Stimulated activated CD4-positive, alpha-beta T cell treated with anti-CD3 and anti-CD28 coated beads, Interleukin-1b, Interleukin-23, amount 100 ng/mL, for 4 hours (primary cell): ENCODE measurements at regions not wholly inside any gene's neighbourhood (a gene's known extent, or its start where the extent isn't known, plus 50 kb on each side); places are given as distances from the start of the nearest gene placed in this dataset.

ENCODE experiments used
- DNase-seq, 2 donors: peaks; one replicate each; pipeline ENCODE4 v3.0.0-alpha.2; 2020; ENCODE audit warnings: low read depth in 2 of 2

GRCh38 chr21:23475281-23476219 lies 2131.7 kb downstream of the MRPL39 start:
- no peak for DNase-seq

GRCh38 chr21:23471877-23472276 lies 2135.4 kb downstream of the MRPL39 start:
- DNase-seq = no peak

DNA sequence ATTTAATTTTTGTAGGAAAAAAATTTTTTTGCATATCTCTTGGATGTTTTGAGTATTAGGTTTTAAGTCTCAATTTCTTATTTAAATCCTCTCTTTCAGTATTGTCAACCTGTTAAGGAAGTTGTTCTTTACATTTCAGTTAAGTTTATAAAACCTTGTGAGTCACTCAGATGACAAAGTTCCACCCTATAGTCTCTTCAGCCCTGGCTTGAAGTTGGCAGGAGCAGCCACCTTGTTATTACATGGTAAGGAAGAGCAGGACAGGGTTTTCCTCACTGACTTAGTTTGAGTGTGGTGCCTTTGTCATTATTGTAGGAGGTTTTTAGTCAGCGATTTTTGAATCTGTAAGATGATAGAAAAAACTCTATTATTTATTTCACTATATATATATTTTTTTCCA lies 2143.9 kb downstream of the MRPL39 start:
- DNase-seq = no peak

DNA sequence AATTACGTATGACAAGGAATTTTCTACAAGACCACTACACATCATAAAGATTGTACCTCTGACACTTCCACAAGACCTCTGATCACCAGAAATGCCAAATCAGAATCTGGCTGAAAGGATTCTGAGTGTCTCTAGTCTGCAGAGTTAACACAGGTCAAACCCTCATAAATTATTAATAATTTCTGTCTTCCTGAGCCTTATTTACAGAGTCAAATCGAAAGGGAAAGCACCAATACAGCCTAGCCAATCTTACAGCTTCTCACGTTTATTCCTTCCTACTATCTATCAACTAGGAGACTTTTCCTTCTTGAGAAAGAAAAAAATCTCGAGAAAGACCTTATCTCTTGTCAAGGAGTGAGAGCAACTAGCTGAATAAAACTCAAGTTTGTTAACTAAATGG lies 2151.6 kb downstream of the MRPL39 start:
- DNase-seq = no peak

DNA sequence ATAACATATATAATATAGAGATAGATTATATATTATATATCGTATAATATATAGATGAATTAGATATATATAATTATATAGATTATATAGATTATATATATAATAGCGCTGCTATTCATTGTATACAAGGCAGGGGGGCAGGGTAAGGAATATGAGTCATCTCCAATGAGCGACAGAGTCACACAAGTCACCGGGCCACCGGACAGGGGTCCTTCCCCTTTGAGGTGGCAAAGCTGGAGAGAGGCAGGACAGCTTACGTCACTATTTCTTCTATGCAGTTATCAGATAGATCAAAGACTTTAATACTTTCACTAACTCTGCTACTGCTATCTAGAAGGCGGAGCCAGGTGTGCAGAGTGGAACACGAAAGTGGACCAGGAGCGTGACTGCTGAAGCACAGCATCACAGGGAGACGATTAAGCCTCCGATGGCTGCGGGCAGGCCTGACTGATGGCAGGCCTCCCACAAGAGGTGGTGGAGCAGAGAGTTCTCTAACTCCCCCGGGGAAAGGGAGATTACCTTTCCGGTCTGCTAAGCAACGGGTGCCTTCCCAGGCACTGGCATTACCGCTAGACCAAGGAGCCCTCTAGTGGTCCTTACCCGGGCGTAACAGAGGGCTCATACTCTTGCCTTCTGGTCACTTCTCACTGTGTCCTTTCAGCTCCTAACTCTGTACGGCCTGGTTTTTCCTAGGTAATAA lies 2154.7 kb downstream of the MRPL39 start:
- no peak for DNase-seq

DNA sequence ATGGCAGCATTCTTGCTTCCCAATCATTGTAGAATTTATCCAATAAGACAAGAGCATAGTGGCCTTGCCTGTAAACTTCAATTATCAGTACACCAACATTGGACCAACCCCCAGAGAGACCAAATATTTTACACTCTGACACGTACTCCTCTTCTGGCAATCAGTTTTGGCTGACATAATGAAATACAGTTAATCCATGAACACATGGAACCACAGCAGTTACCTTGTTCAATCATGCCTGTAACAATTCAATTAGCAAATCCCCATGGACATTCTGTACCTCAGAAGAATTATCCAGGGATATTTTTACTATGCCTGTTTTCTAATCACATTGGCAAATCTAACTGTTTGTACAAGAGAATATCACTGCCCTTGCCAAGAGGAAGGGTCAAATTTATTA lies 2162.0 kb downstream of the MRPL39 start:
- DNase-seq = no peak

- DNase-seq = no peak
Observed at GRCh38 chr21:23438081-23438480, 2169.2 kb downstream of the MRPL39 start.

- DNase-seq = no peak
Observed at GRCh38 chr21:23402929-23403520, 2204.3 kb downstream of the MRPL39 start.

DNA sequence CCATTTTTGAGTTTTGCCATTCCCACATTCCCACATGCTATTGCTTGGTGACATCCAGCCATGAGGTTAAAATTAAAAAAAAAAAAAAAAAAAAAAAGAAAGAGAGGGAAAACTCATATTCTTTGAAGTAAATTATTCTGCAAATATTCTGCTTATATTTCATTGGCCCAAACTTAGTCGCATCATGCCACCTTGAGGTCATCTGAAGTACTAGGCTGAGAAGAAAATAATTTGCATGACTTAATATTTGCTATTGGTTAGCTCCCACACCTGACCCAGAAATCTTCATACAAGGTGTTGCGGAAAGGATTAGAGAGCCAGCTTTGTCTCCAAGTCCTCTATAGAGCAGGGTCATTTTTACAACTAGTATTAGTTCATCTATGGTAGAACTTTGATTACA lies 2206.0 kb downstream of the MRPL39 start:
- DNase-seq = no peak

DNA sequence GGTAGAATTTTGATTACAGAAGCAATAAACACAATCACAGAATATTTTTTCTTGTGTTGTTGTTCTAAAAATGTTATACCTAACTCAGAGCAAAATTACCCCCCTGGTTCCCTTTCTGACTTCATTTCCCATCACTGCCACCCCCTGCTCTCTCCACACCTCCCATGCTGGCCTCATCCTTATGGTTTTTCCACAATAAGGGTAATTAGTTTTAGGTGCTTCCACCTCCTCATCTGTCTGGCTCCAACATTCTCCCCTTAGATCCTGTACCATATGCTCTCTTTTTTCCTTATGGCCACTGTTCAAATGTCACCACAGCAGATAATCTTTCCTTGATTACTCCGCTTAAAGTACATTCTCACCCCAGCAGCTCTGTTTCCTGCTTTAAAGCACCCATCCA lies 2208.6 kb downstream of the MRPL39 start:
- DNase-seq = no peak

DNA sequence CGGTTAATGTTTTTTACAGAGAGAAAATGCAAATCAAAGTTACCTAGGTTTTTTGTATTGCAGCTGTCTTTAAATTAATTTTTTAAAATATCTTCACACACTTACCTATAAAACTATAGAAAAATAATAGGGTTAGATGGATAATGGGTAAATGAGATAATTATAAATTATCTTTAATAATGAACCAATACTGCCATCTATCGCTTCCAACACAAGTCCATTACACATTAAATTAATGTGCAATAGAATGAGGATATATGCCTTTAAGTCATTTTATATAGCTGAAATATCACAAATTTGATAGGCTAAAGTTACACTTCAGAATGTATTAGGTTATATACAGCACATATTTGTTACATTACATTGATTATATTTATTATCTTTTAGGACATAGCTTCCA lies 2212.8 kb downstream of the MRPL39 start:
- no peak for DNase-seq

DNA sequence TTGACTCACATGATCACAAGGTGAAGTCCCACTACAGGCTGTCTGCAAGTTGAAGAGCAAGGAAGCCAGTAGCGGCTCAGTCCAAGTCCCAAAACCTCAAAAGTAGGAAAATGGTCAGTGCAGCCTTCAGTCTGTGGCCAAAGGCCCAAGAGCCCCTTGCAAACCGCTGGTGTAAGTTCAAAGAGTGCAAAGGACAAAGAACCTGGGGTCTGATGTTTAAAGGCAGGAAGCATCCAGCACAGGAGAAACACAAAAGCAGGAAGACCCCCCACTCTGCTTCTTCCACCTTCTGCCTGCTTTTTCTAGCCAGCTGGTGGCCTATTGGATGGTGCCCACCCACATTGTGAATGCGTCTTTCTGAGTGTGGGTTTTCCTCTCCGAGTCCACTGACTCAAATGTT lies 2222.6 kb downstream of the MRPL39 start:
- DNase-seq = no peak

- no peak for DNase-seq
Observed at GRCh38 chr21:23374155-23374554, 2233.1 kb downstream of the MRPL39 start.

DNA sequence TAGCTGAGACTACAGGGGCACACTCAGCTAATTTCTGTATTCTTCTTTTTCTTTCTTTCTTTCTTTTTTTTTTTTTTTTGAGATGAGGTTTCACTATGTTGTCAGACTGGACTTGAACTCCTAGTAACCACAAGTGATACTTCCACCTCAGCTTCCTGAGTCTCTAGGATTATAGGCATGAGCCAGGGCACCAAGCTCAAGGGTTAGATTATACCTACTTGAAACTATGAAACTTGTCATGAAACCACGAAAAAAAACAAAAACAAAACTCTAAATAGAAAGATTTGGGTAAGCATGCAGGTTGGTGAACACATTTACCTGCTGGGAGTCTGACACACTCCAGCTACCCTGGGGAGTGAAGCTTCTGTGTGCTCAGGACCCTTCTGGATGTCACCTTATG lies 2250.4 kb downstream of the MRPL39 start:
- DNase-seq = no peak

DNA sequence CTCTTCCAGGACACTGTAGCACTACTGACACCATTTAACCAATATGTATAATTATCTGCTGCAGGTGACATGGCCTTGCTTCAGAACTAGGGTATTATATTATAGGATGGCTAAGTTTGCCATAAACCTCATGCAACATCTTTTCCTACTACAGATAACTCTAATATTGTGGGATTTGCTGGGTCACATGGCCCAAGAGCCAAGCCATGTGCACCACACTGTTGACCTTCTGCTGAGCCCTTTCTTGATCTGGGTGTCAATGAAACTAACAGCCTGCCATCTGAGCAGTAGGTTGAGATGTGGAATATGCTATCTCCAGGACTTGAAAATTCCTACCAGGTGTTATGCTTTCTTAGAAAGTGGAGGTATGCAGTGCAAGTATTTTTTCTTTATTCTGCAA lies 2291.1 kb downstream of the MRPL39 start:
- no peak for DNase-seq

DNA sequence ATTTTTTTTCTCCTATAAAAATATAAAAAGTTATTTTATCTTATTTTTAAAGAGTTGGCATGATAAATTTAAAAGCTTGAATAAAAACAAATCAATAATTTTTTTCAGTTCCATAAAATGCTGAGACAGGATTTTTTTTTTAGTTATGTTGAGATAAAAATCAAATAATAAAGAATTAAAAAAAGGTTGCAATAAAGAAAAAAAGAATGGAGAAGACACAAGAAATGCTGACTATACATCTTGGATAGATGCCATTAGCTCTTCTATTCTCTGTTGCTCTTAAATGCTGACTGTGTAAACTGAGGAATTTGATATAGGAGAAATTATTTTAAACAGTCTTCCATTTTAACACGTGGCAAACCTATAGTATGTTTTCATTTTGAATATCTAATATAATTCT lies 2298.5 kb downstream of the MRPL39 start:
- no peak for DNase-seq

DNA sequence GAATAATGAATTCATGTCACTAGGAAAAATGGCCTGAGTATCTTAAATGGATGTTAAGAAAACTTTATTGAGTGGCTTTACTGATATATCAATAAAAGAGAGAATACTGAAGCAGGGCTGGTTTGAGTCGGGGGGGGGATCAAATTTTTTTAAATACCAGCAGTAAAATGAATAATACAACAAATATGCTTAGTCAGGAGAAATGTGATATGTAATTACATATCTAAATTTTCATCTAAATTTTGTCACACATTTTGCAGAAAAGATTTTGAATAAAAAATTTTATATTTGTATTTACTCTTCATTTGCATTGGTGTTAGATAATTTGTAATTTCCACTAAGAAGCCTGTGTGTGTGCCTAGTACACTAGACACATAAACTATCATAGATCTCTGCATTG lies 2300.2 kb downstream of the MRPL39 start:
- no peak for DNase-seq

DNA sequence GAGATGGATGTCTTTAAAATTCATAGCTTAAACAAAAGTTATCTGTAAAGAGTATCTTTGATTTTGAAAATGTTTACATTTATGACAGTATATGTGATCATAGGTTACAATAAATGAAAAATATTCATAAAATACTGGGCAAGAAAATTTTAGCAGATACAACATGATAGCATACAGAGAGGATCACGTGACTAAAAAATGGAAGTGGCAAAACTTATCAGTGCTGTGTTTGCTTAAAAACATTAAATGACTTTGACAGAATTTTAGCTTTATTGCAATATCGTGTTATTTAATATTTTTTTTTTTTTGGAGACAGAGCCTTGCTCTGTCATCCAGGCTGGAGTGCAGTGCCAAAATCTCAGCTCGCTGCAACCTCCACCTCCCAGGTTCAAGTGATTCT lies 2294.1 kb downstream of the NCAM2 start:
- no peak for DNase-seq

DNA sequence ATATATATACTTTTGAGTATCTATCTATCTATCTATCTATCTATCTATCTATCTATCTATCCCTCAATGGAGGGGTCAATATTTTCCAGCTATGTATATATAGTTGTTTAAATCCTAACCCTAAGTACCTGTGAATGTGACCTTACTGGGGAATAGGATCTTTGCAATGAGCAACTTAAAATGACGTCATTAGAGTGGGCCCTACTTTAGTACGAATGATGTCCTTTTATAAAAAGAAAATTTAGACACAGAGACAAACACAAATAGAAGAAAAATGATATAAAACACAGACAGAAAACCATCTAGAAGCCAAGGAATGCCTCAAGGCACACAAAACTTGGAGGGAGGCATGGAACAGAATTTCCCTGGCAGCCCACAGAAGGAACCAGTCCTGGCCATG lies 2283.7 kb downstream of the NCAM2 start:
- no peak for DNase-seq

DNA sequence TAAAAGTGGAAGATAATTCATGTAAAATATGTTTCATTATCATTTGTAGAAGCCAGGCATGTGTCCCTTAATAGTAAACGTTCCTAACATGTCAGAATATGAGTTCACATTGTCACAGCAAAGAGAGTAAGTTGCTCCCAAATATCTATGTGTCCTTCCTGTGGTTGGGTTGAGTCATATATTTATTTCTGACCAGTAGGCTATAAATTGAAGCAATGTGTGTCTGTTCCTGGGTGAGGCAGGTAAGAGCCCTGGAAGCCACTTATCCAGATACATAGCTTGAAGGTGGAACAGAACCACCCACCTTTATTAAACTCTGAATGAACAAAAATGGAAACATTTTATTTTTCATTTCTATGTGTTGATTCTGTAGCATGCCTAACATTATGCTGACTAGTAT lies 2251.6 kb downstream of the NCAM2 start:
- no peak for DNase-seq

GRCh38 chr21:23247334-23247733 lies 2249.1 kb downstream of the NCAM2 start:
- no peak for DNase-seq

DNA sequence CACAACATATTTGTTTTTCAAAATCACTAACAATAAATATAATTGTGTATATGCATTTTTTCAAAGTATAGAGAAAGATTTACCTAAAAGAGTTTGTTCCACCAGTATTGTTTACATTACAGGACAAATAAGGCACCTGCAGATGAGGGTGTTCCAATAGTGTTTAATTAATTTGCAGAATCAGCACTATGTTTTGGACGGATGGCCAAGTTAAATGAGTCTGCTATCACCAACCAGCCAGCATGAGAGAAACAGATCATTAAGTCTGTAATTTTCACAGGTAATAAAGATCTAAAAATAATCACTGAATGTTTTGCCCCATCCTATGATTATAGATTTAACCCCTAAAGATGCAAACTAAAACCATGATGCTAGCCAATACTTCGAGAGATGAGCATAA lies 2247.0 kb downstream of the NCAM2 start:
- no peak for DNase-seq

GRCh38 chr21:23223882-23224281 lies 2225.7 kb downstream of the NCAM2 start:
- DNase-seq = no peak
